OCI-LY1 (cell line): ENCODE measurements at regions not wholly inside any gene's neighbourhood (a gene's known extent, or its start where the extent isn't known, plus 50 kb on each side); places are given as distances from the start of the nearest gene placed in this dataset.

ENCODE experiments used
- EZH2 ChIP-seq: fragments of 200-600 bp; sonication (generic), shearing (Covaris generic); IDR thresholded peaks from 2 replicates; pipeline ENCODE4 v1.8.0; 2017; ENCODE audit warnings: borderline replicate concordance, mixed run types, mild to moderate bottlenecking, antibody characterized with exemption, low read length, moderate library complexity, mixed read lengths
- TF ChIP-seq, protein P1 (sequence below): fragments of 200-600 bp; sonication (generic), shearing (Covaris generic); IDR thresholded peaks from 2 replicates; pipeline ENCODE4 v1.5.1; 2017; ENCODE audit warnings: mild to moderate bottlenecking, antibody characterized with exemption, low read length, moderate library complexity, mixed read lengths

- TF ChIP-seq, protein P1, sequence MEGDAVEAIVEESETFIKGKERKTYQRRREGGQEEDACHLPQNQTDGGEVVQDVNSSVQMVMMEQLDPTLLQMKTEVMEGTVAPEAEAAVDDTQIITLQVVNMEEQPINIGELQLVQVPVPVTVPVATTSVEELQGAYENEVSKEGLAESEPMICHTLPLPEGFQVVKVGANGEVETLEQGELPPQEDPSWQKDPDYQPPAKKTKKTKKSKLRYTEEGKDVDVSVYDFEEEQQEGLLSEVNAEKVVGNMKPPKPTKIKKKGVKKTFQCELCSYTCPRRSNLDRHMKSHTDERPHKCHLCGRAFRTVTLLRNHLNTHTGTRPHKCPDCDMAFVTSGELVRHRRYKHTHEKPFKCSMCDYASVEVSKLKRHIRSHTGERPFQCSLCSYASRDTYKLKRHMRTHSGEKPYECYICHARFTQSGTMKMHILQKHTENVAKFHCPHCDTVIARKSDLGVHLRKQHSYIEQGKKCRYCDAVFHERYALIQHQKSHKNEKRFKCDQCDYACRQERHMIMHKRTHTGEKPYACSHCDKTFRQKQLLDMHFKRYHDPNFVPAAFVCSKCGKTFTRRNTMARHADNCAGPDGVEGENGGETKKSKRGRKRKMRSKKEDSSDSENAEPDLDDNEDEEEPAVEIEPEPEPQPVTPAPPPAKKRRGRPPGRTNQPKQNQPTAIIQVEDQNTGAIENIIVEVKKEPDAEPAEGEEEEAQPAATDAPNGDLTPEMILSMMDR = no peak
- no peak for TF ChIP-seq EZH2
Observed at GRCh38 chrX:117305168-117305766, 811.3 kb downstream of the KLHL13 start.
